ENCODE measurements at regions not wholly inside any gene's neighbourhood (a gene's known extent, or its start where the extent isn't known, plus 50 kb on each side); places are given as distances from the start of the nearest gene placed in this dataset.

DNA sequence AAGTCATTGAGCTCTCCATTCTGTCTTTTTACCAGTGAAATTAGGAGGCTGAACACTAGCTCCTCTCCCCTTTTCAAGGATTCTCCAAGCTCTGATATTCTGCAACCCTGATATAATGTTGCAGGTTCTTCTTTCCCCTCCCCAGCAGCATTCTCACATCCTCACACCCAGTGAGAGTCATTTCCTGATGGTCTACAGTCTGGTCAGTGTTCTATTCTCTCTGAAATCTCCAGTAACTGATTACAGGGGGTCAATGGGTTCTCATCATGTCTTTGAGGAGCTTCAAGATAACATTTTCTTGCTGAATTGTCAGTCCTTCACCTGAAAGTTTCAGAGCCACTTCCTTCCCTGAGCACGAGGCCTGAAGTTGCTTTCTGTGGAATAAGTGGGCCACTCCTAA is 299.4 kb downstream of the PTEN start:
- no peak for TF ChIP-seq GATA2 (IDR thresholded peaks at IDR 0.05; ENCODE audit: low read depth, low read length)
- no peak for TF ChIP-seq GATA3 (IDR thresholded peaks at IDR 0.05; ENCODE audit: low read depth, low read length)

Measured in SH-SY5Y (cell line).